H1 (cell line): ENCODE measurements at regions not wholly inside any gene's neighbourhood (a gene's known extent, or its start where the extent isn't known, plus 50 kb on each side); places are given as distances from the start of the nearest gene placed in this dataset.

Source experiments
- CTCF ChIA-PET: fragments of 300-600 bp; sonication (Branson Sonifier 250); formaldehyde crosslinking; loops from one replicate; lab custom pipeline; 2021; ENCODE audit not compliant: partially characterized antibody; lab: Charles Lee
- POLR2A ChIA-PET: fragments of 300-600 bp; sonication (Branson Sonifier 250); formaldehyde crosslinking; loops from one replicate; lab custom pipeline; 2021; ENCODE audit warnings: inconsistent platforms; ENCODE audit not compliant: partially characterized antibody; lab: Charles Lee
- DNase-seq, 2 experiments: peaks; one replicate each; pipeline versions ENCODE4 v3.0.0 to v3.0.0-alpha.2; 2010 to 2022; ENCODE audit warnings: low spot score in 2 of 2, low read depth in 1 of 2, mixed read lengths in 1 of 2
- FAIRE-seq: peaks from 2 replicates; lab custom pipeline; 2011; peaks lifted over from hg19 to GRCh38; lab: Jason Lieb, UNC
- H2AFZ ChIP-seq: 2 replicates; pipeline ENCODE4 v1.8.1; 2012; ENCODE audit warnings: low read length, inconsistent platforms
- H2AK5ac ChIP-seq: 2 replicates; pipeline ENCODE4 v1.6.1; 2013; ENCODE audit warnings: low read depth, low read length
- H2BK120ac ChIP-seq: replicated peaks from 2 replicates; pipeline ENCODE3; 2013; ENCODE audit warnings: low read depth, low read length, inconsistent platforms
- H2BK12ac ChIP-seq: 2 replicates; pipeline ENCODE4 v1.6.1; 2013; ENCODE audit warnings: low read depth, low read length
- H2BK15ac ChIP-seq: 2 replicates; pipeline ENCODE4 v1.6.1; 2013; ENCODE audit warnings: low read length
- H2BK20ac ChIP-seq: 2 replicates; pipeline ENCODE4 v1.6.1; 2013; ENCODE audit warnings: low read length
- H2BK5ac ChIP-seq: 2 replicates; pipeline ENCODE4 v1.6.1; 2013; ENCODE audit warnings: low read depth, low read length
- H3K14ac ChIP-seq: 2 replicates; pipeline ENCODE4 v1.6.1; 2013; ENCODE audit warnings: inconsistent platforms; ENCODE audit not compliant: insufficient read length
- H3K18ac ChIP-seq: 2 replicates; pipeline ENCODE4 v1.6.1; 2013; ENCODE audit warnings: low read length; ENCODE audit errors: extremely low read depth
- H3K23ac ChIP-seq: 2 replicates; pipeline ENCODE4 v1.6.1; 2013; ENCODE audit warnings: inconsistent platforms; ENCODE audit not compliant: insufficient read length
- H3K23me2 ChIP-seq: 2 replicates; pipeline ENCODE4 v1.6.1; 2013; ENCODE audit warnings: low read depth, low read length
- H3K27ac ChIP-seq: 2 replicates; pipeline ENCODE4 v1.6.1; 2011; ENCODE audit warnings: low read depth, low read length, inconsistent platforms
- H3K27me3 ChIP-seq, 4 experiments: replicated peaks in 1 of 4; 1 replicate in 1 of 4; 2 replicates in 3 of 4; pipeline versions ENCODE4 v1.6.1 to v1.8.1; 2011 to 2013; ENCODE audit warnings: low read length in 3 of 4, mild to moderate bottlenecking in 3 of 4, inconsistent platforms in 2 of 4, mixed read lengths in 2 of 4, moderate library complexity in 1 of 4; ENCODE audit not compliant: control insufficient read depth in 3 of 4, insufficient read depth in 3 of 4; ENCODE audit errors: extremely low read depth in 1 of 4
- H3K36me3 ChIP-seq, 4 experiments: 2 replicates each; pipeline versions ENCODE4 v1.6.1 to v1.8.1; 2011 to 2013; ENCODE audit warnings: mild to moderate bottlenecking in 4 of 4, low read length in 3 of 4, moderate library complexity in 2 of 4, control low read depth in 1 of 4, inconsistent platforms in 1 of 4; ENCODE audit not compliant: insufficient read depth in 4 of 4, control insufficient read depth in 2 of 4
- H3K4ac ChIP-seq: replicated peaks from 2 replicates; pipeline ENCODE3; 2013; ENCODE audit warnings: low read length, low read depth, mixed read lengths, inconsistent platforms; ENCODE audit not compliant: insufficient read length
- H3K4me1 ChIP-seq, 4 experiments: replicated peaks in 1 of 4; 1 replicate in 1 of 4; 2 replicates in 3 of 4; pipeline versions ENCODE4 v1.6.1 to v1.8.1; 2011 to 2013; ENCODE audit warnings: low read length in 3 of 4, inconsistent platforms in 2 of 4, mixed read lengths in 1 of 4; ENCODE audit not compliant: insufficient read depth in 4 of 4, control insufficient read depth in 3 of 4
- H3K4me2 ChIP-seq, 2 experiments: 2 replicates each; pipeline versions ENCODE4 v1.6.1 to v1.8.1; 2011 to 2013; ENCODE audit warnings: low read depth in 2 of 2, low read length in 2 of 2, control low read depth in 1 of 2, inconsistent platforms in 1 of 2, mild to moderate bottlenecking in 1 of 2; ENCODE audit not compliant: insufficient read depth in 1 of 2
- H3K4me3 ChIP-seq, 4 experiments: fragments of 200-600, 300-600 bp in 1 of 4; sonication (generic), shearing (Covaris generic), sonication (Bioruptor Twin) in 1 of 4; 2 replicates each; pipeline versions ENCODE4 v1.5.1 to v1.8.1; 2011 to 2016; ENCODE audit warnings: low read length in 4 of 4, low read depth in 3 of 4, control low read depth in 2 of 4, inconsistent platforms in 2 of 4, mild to moderate bottlenecking in 2 of 4, mixed read lengths in 1 of 4, moderate library complexity in 1 of 4; ENCODE audit not compliant: insufficient read depth in 2 of 4; ENCODE audit errors: extremely low read depth in 1 of 4
- H3K56ac ChIP-seq: replicated peaks from 2 replicates; pipeline ENCODE3; 2013; ENCODE audit warnings: low read depth, mild to moderate bottlenecking, mixed read lengths, low read length, inconsistent platforms; ENCODE audit not compliant: insufficient read length
- H3K79me1 ChIP-seq: 2 replicates; pipeline ENCODE4 v1.6.1; 2013; ENCODE audit warnings: low read depth, low read length, control low read depth
- H3K79me2 ChIP-seq, 2 experiments: 2 replicates each; pipeline versions ENCODE4 v1.6.1 to v1.8.1; 2012 to 2013; ENCODE audit warnings: low read length in 2 of 2, mild to moderate bottlenecking in 2 of 2, inconsistent platforms in 1 of 2; ENCODE audit not compliant: insufficient read depth in 2 of 2, control insufficient read depth in 1 of 2
- H3K9ac ChIP-seq, 4 experiments: replicated peaks in 1 of 4; 1 replicate in 1 of 4; 2 replicates in 3 of 4; pipeline versions ENCODE4 v1.6.1 to v1.8.1; 2011 to 2013; ENCODE audit warnings: low read depth in 3 of 4, low read length in 3 of 4, control low read depth in 2 of 4, mild to moderate bottlenecking in 2 of 4, moderate library complexity in 2 of 4, inconsistent platforms in 1 of 4; ENCODE audit errors: extremely low read depth in 1 of 4
- H3K9me3 ChIP-seq, 2 experiments: 2 replicates each; pipeline versions ENCODE4 v1.6.1 to v1.8.1; 2012 to 2013; ENCODE audit warnings: mild to moderate bottlenecking in 2 of 2, moderate library complexity in 2 of 2, control low read depth in 1 of 2, inconsistent platforms in 1 of 2, low read depth in 1 of 2, low read length in 1 of 2, mixed read lengths in 1 of 2; ENCODE audit not compliant: insufficient read depth in 2 of 2
- H4K20me1 ChIP-seq, 2 experiments: replicated peaks in 1 of 2; 2 replicates each; pipeline versions ENCODE3 to v1.8.1; 2011 to 2013; ENCODE audit warnings: inconsistent platforms in 2 of 2, low read length in 2 of 2, mild to moderate bottlenecking in 1 of 2; ENCODE audit not compliant: insufficient read depth in 2 of 2, control insufficient read depth in 1 of 2
- H4K5ac ChIP-seq: 2 replicates; pipeline ENCODE4 v1.6.1; 2013; ENCODE audit warnings: low read length, low read depth, mixed read lengths, inconsistent platforms; ENCODE audit not compliant: insufficient read length
- H4K8ac ChIP-seq: 2 replicates; pipeline ENCODE4 v1.8.0; 2013; ENCODE audit warnings: mild to moderate bottlenecking, moderate library complexity, low read length, inconsistent platforms; ENCODE audit not compliant: insufficient read depth; ENCODE audit errors: extremely low read depth
- H4K91ac ChIP-seq: replicated peaks from 2 replicates; pipeline ENCODE3; 2013; ENCODE audit warnings: low read length, mixed read lengths, inconsistent platforms; ENCODE audit not compliant: insufficient read length
- ASH2L ChIP-seq: fragments of 200-600, 300-600 bp; sonication (generic); IDR thresholded peaks from one replicate; pipeline ENCODE4 v1.7.1; 2017; ENCODE audit warnings: low read length
- BRCA1 ChIP-seq: IDR thresholded peaks from 2 replicates; pipeline ENCODE4 v1.6.1; 2012; ENCODE audit warnings: low read depth, low read length, improper control_type of control experiment
- CBX8 ChIP-seq: fragments of 300-800, 300-1000 bp; sonication (generic); IDR thresholded peaks from 2 replicates; pipeline ENCODE4 v1.7.1; 2016; ENCODE audit warnings: low read depth, low read length, borderline replicate concordance
- CEBPB ChIP-seq: IDR thresholded peaks from 2 replicates; pipeline ENCODE4 v1.6.1; 2012; ENCODE audit warnings: low read depth, low read length
- EZH2 ChIP-seq: fragments of 200-600 bp; sonication (generic); IDR thresholded peaks from 2 replicates; pipeline ENCODE4 v1.7.1; 2012; ENCODE audit warnings: low read depth, mild to moderate bottlenecking, moderate library complexity, low read length, inconsistent platforms; ENCODE audit not compliant: severe bottlenecking
- NANOG ChIP-seq: IDR thresholded peaks from 2 replicates; pipeline ENCODE4 v1.6.1; 2011; ENCODE audit warnings: low read length, low read depth, mild to moderate bottlenecking, inconsistent platforms; ENCODE audit not compliant: insufficient read depth, poor library complexity, severe bottlenecking
- NRF1 ChIP-seq: IDR thresholded peaks from 2 replicates; pipeline ENCODE4 v1.6.1; 2011; ENCODE audit warnings: mild to moderate bottlenecking, low read depth, low read length, improper control_type of control experiment
- POLR2A ChIP-seq, 2 experiments: IDR thresholded peaks; 1 replicate in 1 of 2; 2 replicates in 1 of 2; pipeline ENCODE4 v1.6.1; 2011; ENCODE audit warnings: low read depth in 2 of 2, low read length in 2 of 2, mild to moderate bottlenecking in 2 of 2; ENCODE audit errors: control extremely low read depth in 1 of 2
- RAD21 ChIP-seq, 2 experiments: IDR thresholded peaks in 1 of 2; conservative IDR thresholded peaks in 1 of 2; 2 replicates each; pipeline ENCODE4 v1.6.1; 2011; ENCODE audit warnings: low read depth in 2 of 2, low read length in 2 of 2, improper control_type of control experiment in 1 of 2, inconsistent platforms in 1 of 2, mild to moderate bottlenecking in 1 of 2, moderate library complexity in 1 of 2
- SAP30 ChIP-seq: fragments of 300-600 bp; sonication (generic); IDR thresholded peaks from 2 replicates; pipeline ENCODE4 v1.7.1; 2012; ENCODE audit warnings: low read length, moderate library complexity, mild to moderate bottlenecking, inconsistent platforms; ENCODE audit not compliant: insufficient read depth, insufficient replicate concordance
- TBP ChIP-seq: IDR thresholded peaks from 2 replicates; pipeline ENCODE4 v1.6.1; 2011; ENCODE audit warnings: low read depth, low read length, improper control_type of control experiment
- TEAD4 ChIP-seq: IDR thresholded peaks from 2 replicates; pipeline ENCODE4 v1.6.1; 2012; ENCODE audit warnings: low read depth, low read length, inconsistent platforms, mixed read lengths
- WGBS, 2 experiments: shearing (Covaris generic) in 1 of 2; methylation state at CpG; one replicate each; pipeline versions ENCODE4 v1.1.6 to v1.1.7; 2013 to 2015; ENCODE audit warnings: low lambda C conversion rate in 2 of 2, mixed read lengths in 2 of 2, inconsistent platforms in 1 of 2, low coverage in 1 of 2, missing lambda C conversion rate in 1 of 2; ENCODE audit not compliant: insufficient replicate concordance in 2 of 2, insufficient coverage in 1 of 2, insufficient read length in 1 of 2; ENCODE audit errors: extremely low coverage in 1 of 2, missing lambda C conversion rate in 1 of 2; 5-methylcytosine and 5-hydroxymethylcytosine counted together
- TF ChIP-seq, protein P1 (sequence below), 3 experiments: IDR thresholded peaks; 1 replicate in 2 of 3; 2 replicates in 1 of 3; pipeline versions ENCODE4 v1.5.1 to v1.6.1; 2011; ENCODE audit warnings: low read length in 3 of 3, mild to moderate bottlenecking in 3 of 3, inconsistent platforms in 2 of 3, low read depth in 1 of 3, moderate library complexity in 1 of 3; ENCODE audit not compliant: insufficient read depth in 1 of 3; ENCODE audit errors: control extremely low read depth in 1 of 3

DNA sequence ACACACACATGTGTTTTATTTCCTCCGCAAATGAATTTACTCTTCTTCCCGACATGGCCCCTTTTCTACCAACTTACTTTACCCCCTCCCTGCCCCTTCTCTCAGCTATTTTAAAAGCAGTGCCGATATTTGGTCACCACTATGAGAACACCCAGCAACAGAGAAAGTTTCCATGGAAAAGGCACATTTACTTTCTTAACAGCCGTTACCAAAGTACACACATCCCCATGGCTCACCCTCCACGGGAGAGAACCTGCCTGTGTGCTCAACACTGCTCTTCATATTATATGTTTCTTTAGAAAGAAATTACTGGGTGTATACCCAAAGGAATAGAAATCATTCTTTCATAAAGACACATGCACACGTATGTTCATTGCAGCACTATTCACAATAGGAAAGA is 714.4 kb downstream of the DCDC2C start:
- H3K23me2 ChIP-seq, result peaks cover 5% of the 10 kb centered on the region; the same call in 1 of the 2 replicates
- H3K56ac ChIP-seq, result no peak overlapping the region
- no peaks in the 10 kb centered on the region for H3K79me2 ChIP-seq
- no peak overlapping the region for H4K91ac ChIP-seq
- H3K27ac ChIP-seq, result no peak overlapping the region
- H3K9ac ChIP-seq, result no peak overlapping the region
- no peak overlapping the region for H2AFZ ChIP-seq
- H2BK12ac ChIP-seq, result no peak overlapping the region; the same call in 1 of the 2 replicates
- CTCF ChIA-PET, result no interaction called here
- no peaks in the 10 kb centered on the region for H3K79me1 ChIP-seq
- POLR2A ChIA-PET, result no interaction called here
- H4K20me1 ChIP-seq, result no peaks in the 10 kb centered on the region
- H2BK5ac ChIP-seq, result no peak overlapping the region
- H2AK5ac ChIP-seq, result no peak overlapping the region
- H2BK120ac ChIP-seq, result no peak overlapping the region
- H3K4me1 ChIP-seq, result no peaks in the 10 kb centered on the region
- H3K27me3 ChIP-seq, result no peaks in the 10 kb centered on the region
- no peaks in the 10 kb centered on the region for H3K36me3 ChIP-seq
- H3K4me2 ChIP-seq, result no peak overlapping the region
- H3K14ac ChIP-seq, result no peak overlapping the region
- no peak overlapping the region for H4K8ac ChIP-seq
- no peak for DNase-seq
- no peak overlapping the region for H3K4me3 ChIP-seq
- H2BK20ac ChIP-seq, result no peak overlapping the region
- H3K4ac ChIP-seq, result no peak overlapping the region
- H3K18ac ChIP-seq, result no peak overlapping the region
- H4K5ac ChIP-seq, result no peak overlapping the region
- H2BK15ac ChIP-seq, result no peak overlapping the region
- H3K9me3 ChIP-seq, result no peaks in the 10 kb centered on the region
- no peak overlapping the region for H3K23ac ChIP-seq
- FAIRE-seq, result no peak
- WGBS, 2 experiments, result 93% methylated on average over 6 of the region's 6 CpGs; no CpG with 5 or more reads in 1 of the 2 experiments
- TF ChIP-seq NRF1 (no peak), TEAD4 (no peak), RAD21 (IDR thresholded peaks at IDR 0.05 in 1 of 2, conservative IDR thresholded peaks at IDR 0.05 in 1 of 2; ENCODE audit: low read depth in 2 of 2, low read length in 2 of 2) (no peak), EZH2 (no peak), POLR2A (IDR thresholded peaks at IDR 0.05; ENCODE audit: control extremely low read depth in 1 of 2, low read depth in 2 of 2, low read length in 2 of 2) (no peak), NANOG (no peak), TBP (no peak), CBX8 (no peak), CEBPB (no peak), BRCA1 (no peak), ASH2L (no peak), SAP30 (no peak)
- TF ChIP-seq, protein P1, sequence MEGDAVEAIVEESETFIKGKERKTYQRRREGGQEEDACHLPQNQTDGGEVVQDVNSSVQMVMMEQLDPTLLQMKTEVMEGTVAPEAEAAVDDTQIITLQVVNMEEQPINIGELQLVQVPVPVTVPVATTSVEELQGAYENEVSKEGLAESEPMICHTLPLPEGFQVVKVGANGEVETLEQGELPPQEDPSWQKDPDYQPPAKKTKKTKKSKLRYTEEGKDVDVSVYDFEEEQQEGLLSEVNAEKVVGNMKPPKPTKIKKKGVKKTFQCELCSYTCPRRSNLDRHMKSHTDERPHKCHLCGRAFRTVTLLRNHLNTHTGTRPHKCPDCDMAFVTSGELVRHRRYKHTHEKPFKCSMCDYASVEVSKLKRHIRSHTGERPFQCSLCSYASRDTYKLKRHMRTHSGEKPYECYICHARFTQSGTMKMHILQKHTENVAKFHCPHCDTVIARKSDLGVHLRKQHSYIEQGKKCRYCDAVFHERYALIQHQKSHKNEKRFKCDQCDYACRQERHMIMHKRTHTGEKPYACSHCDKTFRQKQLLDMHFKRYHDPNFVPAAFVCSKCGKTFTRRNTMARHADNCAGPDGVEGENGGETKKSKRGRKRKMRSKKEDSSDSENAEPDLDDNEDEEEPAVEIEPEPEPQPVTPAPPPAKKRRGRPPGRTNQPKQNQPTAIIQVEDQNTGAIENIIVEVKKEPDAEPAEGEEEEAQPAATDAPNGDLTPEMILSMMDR (IDR thresholded peaks at IDR 0.05; ENCODE audit: control extremely low read depth in 1 of 3, insufficient read depth in 1 of 3, low read depth in 1 of 3, low read length in 3 of 3), result no peak
